K562 (cell line): ENCODE measurements at regions not wholly inside any gene's neighbourhood (a gene's known extent, or its start where the extent isn't known, plus 50 kb on each side); places are given as distances from the start of the nearest gene placed in this dataset.

ENCODE experiments used
- ATAC-seq: fragments of 200-7000 bp; cut with Tn5 transposase; 3 replicates; pipeline ENCODE4 v1.9.1; 2020; ENCODE audit warnings: moderate library complexity
- BruUV-seq: library from RNA; stranded (reverse); fragments of 400-500 nt; replicated peaks from 2 replicates; lab custom pipeline; 2021; lab: Mats Ljungman, UMichigan
- CTCF ChIA-PET: fragments of 300-600 bp; formaldehyde crosslinking; extraction: SDS; loops from one replicate; lab custom pipeline; 2021; ENCODE audit warnings: low intra/inter-chr PET ratio; lab: Yijun Ruan, JAX
- POLR2A ChIA-PET: fragments of 300-600, 350-650 bp; sonication (Branson Sonifier 250); formaldehyde crosslinking; extraction: SDS; loops from one replicate; lab custom pipeline; 2021; ENCODE audit warnings: antibody characterized with exemption, inconsistent platforms; lab: Yijun Ruan, JAX
- DNase-seq, 4 experiments: peaks; one replicate each; pipeline versions ENCODE4 v3.0.0 to v3.0.0-alpha.2; 2011 to 2018; ENCODE audit warnings: low spot score in 3 of 4, mixed read lengths in 3 of 4; ENCODE audit errors: extremely low read depth in 1 of 4
- FAIRE-seq: peaks from 2 replicates; lab custom pipeline; 2011; peaks lifted over from hg19 to GRCh38; lab: Jason Lieb, UNC
- H2AFZ ChIP-seq: 2 replicates; pipeline ENCODE4 v1.6.0; 2011; ENCODE audit warnings: low read depth, low read length, control low read depth, inconsistent platforms
- H3K27ac ChIP-seq: fragments of 200-600 bp; 3 replicates; pipeline ENCODE4 v1.8.0; 2011; ENCODE audit warnings: low read depth, mild to moderate bottlenecking, control low read depth, inconsistent platforms, low read length, moderate library complexity, mixed read lengths; ENCODE audit errors: extremely low read depth
- H3K27me3 ChIP-seq, 2 experiments: fragments of 300-600 bp in 1 of 2; 2 replicates in 1 of 2; 3 replicates in 1 of 2; pipeline versions ENCODE4 v1.6.0 to v1.8.0; 2011; ENCODE audit warnings: inconsistent platforms in 2 of 2, low read length in 2 of 2, mild to moderate bottlenecking in 1 of 2, mixed read lengths in 1 of 2, moderate library complexity in 1 of 2; ENCODE audit not compliant: control insufficient read depth in 2 of 2, insufficient read depth in 2 of 2
- H3K36me3 ChIP-seq: fragments of 300-600 bp; 3 replicates; pipeline ENCODE4 v1.8.0; 2011; ENCODE audit warnings: mild to moderate bottlenecking, low read length, inconsistent platforms; ENCODE audit not compliant: control insufficient read depth, insufficient read depth
- H3K4me1 ChIP-seq, 2 experiments: fragments of 200-600 bp in 1 of 2; replicated peaks in 1 of 2; 2 replicates in 1 of 2; 3 replicates in 1 of 2; pipeline versions ENCODE4 v1.5.1 to v1.8.0; 2011; ENCODE audit warnings: inconsistent platforms in 2 of 2, low read length in 2 of 2, mild to moderate bottlenecking in 1 of 2, mixed read lengths in 1 of 2, moderate library complexity in 1 of 2; ENCODE audit not compliant: control insufficient read depth in 2 of 2, insufficient read depth in 2 of 2
- H3K4me2 ChIP-seq: 2 replicates; pipeline ENCODE4 v1.6.1; 2011; ENCODE audit warnings: low read length, control low read depth, inconsistent platforms, mixed read lengths; ENCODE audit not compliant: insufficient read depth
- H3K4me3 ChIP-seq: fragments of 200-600 bp; sonication (generic), shearing (Covaris generic); 2 replicates; pipeline ENCODE4 v1.5.1; 2016; ENCODE audit warnings: control low read depth, inconsistent platforms
- H3K79me2 ChIP-seq: fragments of 200-600 bp; 3 replicates; pipeline ENCODE4 v1.8.0; 2011; ENCODE audit warnings: low read length, inconsistent platforms; ENCODE audit not compliant: control insufficient read depth, insufficient read depth
- H3K9ac ChIP-seq, 2 experiments: 2 replicates each; pipeline versions ENCODE4 v1.6.0 to v1.6.1; 2011; ENCODE audit warnings: low read depth in 2 of 2, low read length in 2 of 2, control low read depth in 1 of 2, inconsistent platforms in 1 of 2, mild to moderate bottlenecking in 1 of 2, mixed read lengths in 1 of 2; ENCODE audit not compliant: insufficient read depth in 1 of 2
- H3K9me1 ChIP-seq: one replicate; pipeline ENCODE4 v1.6.0; 2011; ENCODE audit warnings: inconsistent platforms, mild to moderate bottlenecking, low read length, moderate library complexity; ENCODE audit not compliant: control insufficient read depth, insufficient read depth
- H3K9me3 ChIP-seq: replicated peaks from 2 replicates; pipeline ENCODE4 v1.5.1; 2011; ENCODE audit warnings: low read depth, low read length, inconsistent platforms; ENCODE audit not compliant: control insufficient read depth, insufficient read depth
- H4K20me1 ChIP-seq: replicated peaks from 2 replicates; pipeline ENCODE4 v1.6.1; 2011; ENCODE audit warnings: low read length, inconsistent platforms, mixed read lengths; ENCODE audit not compliant: control insufficient read depth, insufficient read depth
- CC2D1A ChIP-seq: fragments of 450-650 bp; IDR thresholded peaks from 2 replicates; pipeline ENCODE4 v1.6.1; 2017; ENCODE audit warnings: mild to moderate bottlenecking
- HMBOX1 ChIP-seq: sonication (generic); IDR thresholded peaks from 2 replicates; pipeline ENCODE4 v1.6.1; 2016
- PHF20 ChIP-seq: fragments of 450-650 bp; IDR thresholded peaks from 2 replicates; pipeline ENCODE4 v1.6.1; 2018; ENCODE audit not compliant: partially characterized antibody
- RB1 ChIP-seq: fragments of 450-650 bp; IDR thresholded peaks from 2 replicates; pipeline ENCODE4 v1.6.1; 2017; ENCODE audit warnings: low read depth, mild to moderate bottlenecking
- RERE ChIP-seq: sonication (generic); formaldehyde crosslinking; IDR thresholded peaks from 2 replicates; pipeline ENCODE4 v1.8.0; 2023; ENCODE audit warnings: missing genetic modification reagents, mild to moderate bottlenecking, borderline replicate concordance
- SREBF2 ChIP-seq: sonication (generic); formaldehyde crosslinking; IDR thresholded peaks from 2 replicates; pipeline ENCODE4 v1.4.0; 2020; ENCODE audit warnings: mild to moderate bottlenecking, missing genetic modification reagents
- TFAM ChIP-seq: fragments of 250-450 bp; sonication (Bioruptor Pico); conservative IDR thresholded peaks from 2 replicates; pipeline ENCODE4 v1.5.0; 2021; ENCODE audit warnings: mild to moderate bottlenecking, moderate library complexity
- ZC3H11A ChIP-seq: IDR thresholded peaks from 2 replicates; pipeline ENCODE4 v1.6.1; 2012; ENCODE audit warnings: low read depth, low read length, improper control_type of control experiment
- ZFP1 ChIP-seq: fragments of 450-650 bp; formaldehyde crosslinking; IDR thresholded peaks from 2 replicates; pipeline ENCODE4 v1.4.0; 2020; ENCODE audit warnings: mild to moderate bottlenecking, mixed read lengths
- ZNF280B ChIP-seq: fragments of 250-450 bp; sonication (Bioruptor Pico); IDR thresholded peaks from 2 replicates; pipeline ENCODE4 v1.5.1; 2021; ENCODE audit warnings: mild to moderate bottlenecking
- WGBS: fragments of 100-300 bp; shearing (Covaris generic); methylation state at CpG from one replicate; pipeline ENCODE4 v1.1.6; 2016; ENCODE audit warnings: low coverage, mixed read lengths; ENCODE audit not compliant: insufficient coverage; ENCODE audit errors: missing lambda C conversion rate; 5-methylcytosine and 5-hydroxymethylcytosine counted together
- in situ Hi-C: fragments of 300-500 bp; cut with MboI; formaldehyde crosslinking; loops from 4 replicates; pipeline ENCODE4 v1.15.0; 2018; ENCODE audit warnings: inconsistent platforms, mixed read lengths
- intact Hi-C: fragments of 100-400 bp; cut with micrococcal nuclease; formaldehyde crosslinking; loops from 2 replicates; pipeline ENCODE4 v1.14.2; 2022

GRCh38 chr5:57700484-57700883 lies 217.9 kb upstream of the ACTBL2 start:
- WGBS, result 43% methylated on average over 2 of the region's 2 CpGs
- in situ Hi-C loops, result no loop called here
- FAIRE-seq, result no peak

GRCh38 chr5:57700072-57700471 lies 217.5 kb upstream of the ACTBL2 start:
- Histone ChIP-seq H3K27me3 (no peaks in the 10 kb centered on the region), H2AFZ (no peak overlapping the region), H4K20me1 (no peaks in the 10 kb centered on the region), H3K9me1 (no peaks in the 10 kb centered on the region), H3K79me2 (no peaks in the 10 kb centered on the region), H3K9ac (no peak overlapping the region), H3K4me2 (no peak overlapping the region), H3K4me1 (peaks cover 0 to 3% of the 10 kb centered on the region in 2 experiments; a peak in 2 of 5 replicates), H3K36me3 (no peaks in the 10 kb centered on the region), H3K9me3 (no peaks in the 10 kb centered on the region), H3K27ac (no peak overlapping the region), H3K4me3 (no peak overlapping the region)
- in situ Hi-C loops, result no loop called here
- intact Hi-C loops, result no loop called here
- CTCF ChIA-PET, result no interaction called here
- POLR2A ChIA-PET, result no interaction called here
- no TSS peak for BruUV-seq
- no peak for DNase-seq
- no peak for ATAC-seq
- FAIRE-seq, result no peak
- WGBS, result 18% methylated on average over 3 of the region's 3 CpGs
- no peak for TF ChIP-seq ZFP1 (CRISPR knock-in tag)
- no peak for TF ChIP-seq RERE
- TF ChIP-seq ZC3H11A, result no peak
- no peak for TF ChIP-seq ZNF280B (CRISPR knock-in tag)
- TF ChIP-seq SREBF2 (CRISPR knock-in tag), result no peak
- TF ChIP-seq CC2D1A, result no peak
- TF ChIP-seq RB1, result no peak
- TF ChIP-seq TFAM (CRISPR knock-in tag), result no peak
- no peak for TF ChIP-seq HMBOX1

More at GRCh38 chr5:57700484-57700883, 217.9 kb upstream of the ACTBL2 start:
- BruUV-seq, result no TSS peak
- intact Hi-C loops, result no loop called here
- no peak overlapping the region for H3K4me2 ChIP-seq
- POLR2A ChIA-PET, result no interaction called here
- peaks cover 0 to 3% of the 10 kb centered on the region in 2 experiments; a peak in 2 of 5 replicates for H3K4me1 ChIP-seq
- H3K9ac ChIP-seq, result no peak overlapping the region
- H4K20me1 ChIP-seq, result no peaks in the 10 kb centered on the region
- ATAC-seq, result no peak
- no peaks in the 10 kb centered on the region for H3K9me1 ChIP-seq
- H3K4me3 ChIP-seq, result no peak overlapping the region
- no peak overlapping the region for H3K27ac ChIP-seq
- TF ChIP-seq PHF20, result no peak
- H3K27me3 ChIP-seq, result no peaks in the 10 kb centered on the region
- H3K9me3 ChIP-seq, result no peaks in the 10 kb centered on the region
- H2AFZ ChIP-seq, result no peak overlapping the region
- no peaks in the 10 kb centered on the region for H3K79me2 ChIP-seq
- no peak for DNase-seq
- H3K36me3 ChIP-seq, result no peaks in the 10 kb centered on the region
- CTCF ChIA-PET, result no interaction called here
